ENCODE measurements at regions not wholly inside any gene's neighbourhood (a gene's known extent, or its start where the extent isn't known, plus 50 kb on each side); places are given as distances from the start of the nearest gene placed in this dataset.

- Mint-ChIP-seq H3K9me3 (peaks cover 43% of the 10 kb centered on the region), H3K27me3 (ENCODE audit: insufficient read depth, low read depth, poor library complexity) (no peaks in the 10 kb centered on the region), H3K4me1 (no peaks in the 10 kb centered on the region), H3K27ac (no peak overlapping the region), H3K4me3 (no peak overlapping the region), H3K36me3 (ENCODE audit: low read depth) (peaks cover 30% of the 10 kb centered on the region)
- H2AFZ ChIP-seq, result no peak overlapping the region
- no peak overlapping the region for H3K27ac ChIP-seq (ENCODE audit: low read depth)
- TF ChIP-seq POLR2AphosphoS5 (IDR thresholded peaks at IDR 0.05; ENCODE audit: low read depth) (no peak), STAT1 (IDR thresholded peaks at IDR 0.05; ENCODE audit: unreplicated experiment) (no peak), ZNF114 (CRISPR knock-in tag; IDR thresholded peaks at IDR 0.05) (no peak), REST (IDR thresholded peaks at IDR 0.05; ENCODE audit: unreplicated experiment) (no peak), ZNF462 (CRISPR knock-in tag; IDR thresholded peaks at IDR 0.05) (no peak), NANOG (IDR thresholded peaks at IDR 0.05; ENCODE audit: borderline replicate concordance) (no peak), JUNB (IDR thresholded peaks at IDR 0.05; ENCODE audit: unreplicated experiment) (no peak), EZH2phosphoT487 (IDR thresholded peaks at IDR 0.05; ENCODE audit: unreplicated experiment) (no peak), EZH2 (IDR thresholded peaks at IDR 0.05; ENCODE audit: low read depth, unreplicated experiment) (no peak), CREB1 (CRISPR knock-in tag; IDR thresholded peaks at IDR 0.05; ENCODE audit: low read depth) (no peak), ZNF331 (CRISPR knock-in tag; IDR thresholded peaks at IDR 0.05; ENCODE audit: low read depth) (no peak)
- TF ChIP-seq, protein P1, sequence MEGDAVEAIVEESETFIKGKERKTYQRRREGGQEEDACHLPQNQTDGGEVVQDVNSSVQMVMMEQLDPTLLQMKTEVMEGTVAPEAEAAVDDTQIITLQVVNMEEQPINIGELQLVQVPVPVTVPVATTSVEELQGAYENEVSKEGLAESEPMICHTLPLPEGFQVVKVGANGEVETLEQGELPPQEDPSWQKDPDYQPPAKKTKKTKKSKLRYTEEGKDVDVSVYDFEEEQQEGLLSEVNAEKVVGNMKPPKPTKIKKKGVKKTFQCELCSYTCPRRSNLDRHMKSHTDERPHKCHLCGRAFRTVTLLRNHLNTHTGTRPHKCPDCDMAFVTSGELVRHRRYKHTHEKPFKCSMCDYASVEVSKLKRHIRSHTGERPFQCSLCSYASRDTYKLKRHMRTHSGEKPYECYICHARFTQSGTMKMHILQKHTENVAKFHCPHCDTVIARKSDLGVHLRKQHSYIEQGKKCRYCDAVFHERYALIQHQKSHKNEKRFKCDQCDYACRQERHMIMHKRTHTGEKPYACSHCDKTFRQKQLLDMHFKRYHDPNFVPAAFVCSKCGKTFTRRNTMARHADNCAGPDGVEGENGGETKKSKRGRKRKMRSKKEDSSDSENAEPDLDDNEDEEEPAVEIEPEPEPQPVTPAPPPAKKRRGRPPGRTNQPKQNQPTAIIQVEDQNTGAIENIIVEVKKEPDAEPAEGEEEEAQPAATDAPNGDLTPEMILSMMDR (conservative IDR thresholded peaks at IDR 0.05; ENCODE audit: low read depth in 2 of 2), result no peak
- TF ChIP-seq, protein P2, sequence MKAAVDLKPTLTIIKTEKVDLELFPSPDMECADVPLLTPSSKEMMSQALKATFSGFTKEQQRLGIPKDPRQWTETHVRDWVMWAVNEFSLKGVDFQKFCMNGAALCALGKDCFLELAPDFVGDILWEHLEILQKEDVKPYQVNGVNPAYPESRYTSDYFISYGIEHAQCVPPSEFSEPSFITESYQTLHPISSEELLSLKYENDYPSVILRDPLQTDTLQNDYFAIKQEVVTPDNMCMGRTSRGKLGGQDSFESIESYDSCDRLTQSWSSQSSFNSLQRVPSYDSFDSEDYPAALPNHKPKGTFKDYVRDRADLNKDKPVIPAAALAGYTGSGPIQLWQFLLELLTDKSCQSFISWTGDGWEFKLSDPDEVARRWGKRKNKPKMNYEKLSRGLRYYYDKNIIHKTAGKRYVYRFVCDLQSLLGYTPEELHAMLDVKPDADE (IDR thresholded peaks at IDR 0.05), result no peak
- H3K4me3 ChIP-seq, result no peak overlapping the region
- DNase-seq (ENCODE audit: low spot score) (no peak), ATAC-seq (no peak)
- no peaks in the 10 kb centered on the region for H3K4me1 ChIP-seq (ENCODE audit: insufficient read depth)
- no peaks in the 10 kb centered on the region for H4K20me1 ChIP-seq (replicated peaks; ENCODE audit: insufficient read depth)
- H3K4me2 ChIP-seq, result no peak overlapping the region
- H3K36me3 ChIP-seq (ENCODE audit: insufficient read depth), result peaks cover 3% of the 10 kb centered on the region; the same call in 1 of the 2 replicates
- no peaks in the 10 kb centered on the region for H3K79me2 ChIP-seq (replicated peaks; ENCODE audit: insufficient read depth)
- H3F3A ChIP-seq (replicated peaks; ENCODE audit: low read depth), result no peaks in the 10 kb centered on the region
- no peaks in the 10 kb centered on the region for H3K9me2 ChIP-seq (ENCODE audit: insufficient read depth)
- no peaks in the 10 kb centered on the region for H3K27me3 ChIP-seq (ENCODE audit: insufficient read depth)
These were observed 185.6 kb upstream of the SFRP2 start for GRCh38 chr4:153974452-153974851.
